CD4-positive, CD25-positive, alpha-beta regulatory T cell (primary cell): ENCODE measurements at regions not wholly inside any gene's neighbourhood (a gene's known extent, or its start where the extent isn't known, plus 50 kb on each side); places are given as distances from the start of the nearest gene placed in this dataset.
A peak's percentile ranks its signal among the peaks of the same experiment; 100 is the strongest.

Experiments used
- ATAC-seq, 2 donors: fragments of 150-1000 bp; cut with Tn5 transposase; one replicate each; pipeline ENCODE4 v1.10.0; 2021; ENCODE audit warnings: low read depth in 2 of 2, moderate number of reproducible peaks in 2 of 2, moderate library complexity in 1 of 2
- DNase-seq, 3 donors: peaks; one replicate each; pipeline versions ENCODE4 v3.0.0 to v3.0.0-alpha.2; 2012 to 2022; ENCODE audit warnings: mixed read lengths in 1 of 3
- H3K27ac ChIP-seq: one replicate; pipeline ENCODE4 v1.7.0; 2013; ENCODE audit warnings: mild to moderate bottlenecking, low read length; ENCODE audit not compliant: insufficient read depth, poor library complexity, severe bottlenecking
- H3K27me3 ChIP-seq: one replicate; pipeline ENCODE4 v1.7.0; 2013; ENCODE audit warnings: low read length; ENCODE audit not compliant: control insufficient read depth, insufficient read depth
- H3K36me3 ChIP-seq: one replicate; pipeline ENCODE4 v1.7.0; 2013; ENCODE audit warnings: mild to moderate bottlenecking, low read length, moderate library complexity; ENCODE audit not compliant: control insufficient read depth, insufficient read depth
- H3K4me1 ChIP-seq: 2 replicates; pipeline ENCODE4 v1.7.0; 2013; ENCODE audit warnings: mild to moderate bottlenecking, low read length; ENCODE audit not compliant: insufficient read depth, control insufficient read depth, poor library complexity, severe bottlenecking
- H3K4me3 ChIP-seq: one replicate; pipeline ENCODE4 v1.7.0; 2013; ENCODE audit warnings: low read depth, mild to moderate bottlenecking, low read length, moderate library complexity
- H3K9me3 ChIP-seq, 2 experiments: 1 replicate in 1 of 2; 2 replicates in 1 of 2; pipeline ENCODE4 v1.7.0; 2013; ENCODE audit warnings: low read length in 2 of 2, mild to moderate bottlenecking in 1 of 2, moderate library complexity in 1 of 2; ENCODE audit not compliant: control insufficient read depth in 2 of 2
- H3K27ac Mint-ChIP-seq, 3 donors: one replicate each; pipeline ENCODE4 v1.8.0; 2020 to 2022; ENCODE audit warnings: mild to moderate bottlenecking in 3 of 3, mixed read lengths in 3 of 3, moderate library complexity in 2 of 3
- H3K27me3 Mint-ChIP-seq: one replicate; pipeline ENCODE4 v1.8.0; 2022; ENCODE audit warnings: mild to moderate bottlenecking, mixed read lengths
- H3K36me3 Mint-ChIP-seq: one replicate; pipeline ENCODE4 v1.8.0; 2020; ENCODE audit warnings: mixed read lengths
- H3K4me1 Mint-ChIP-seq, 4 donors: one replicate each; pipeline ENCODE4 v1.8.0; 2020 to 2022; ENCODE audit warnings: mixed read lengths in 4 of 4, mild to moderate bottlenecking in 1 of 4
- H3K4me3 Mint-ChIP-seq, 4 donors: one replicate each; pipeline ENCODE4 v1.8.0; 2020 to 2022; ENCODE audit warnings: mild to moderate bottlenecking in 4 of 4, mixed read lengths in 4 of 4, moderate library complexity in 3 of 4
- H3K9me3 Mint-ChIP-seq, 7 donors: one replicate each; pipeline ENCODE4 v1.8.0; 2020 to 2022; ENCODE audit warnings: mixed read lengths in 7 of 7, mild to moderate bottlenecking in 3 of 7, moderate library complexity in 2 of 7

- H3K4me1 Mint-ChIP-seq: peaks cover 9 to 16% (median 12%) of the 10 kb centered on the region in 4 donors
- H3K4me3 Mint-ChIP-seq: no peak overlapping the region
- Histone ChIP-seq H3K9me3 (peaks cover 0 to 2% of the 10 kb centered on the region in 2 experiments), H3K36me3 (no peaks in the 10 kb centered on the region), H3K4me3 (no peak overlapping the region), H3K27ac (no peak overlapping the region), H3K4me1 (peaks cover 21% of the 10 kb centered on the region), H3K27me3 (no peaks in the 10 kb centered on the region)
- peaks cover 4% of the 10 kb centered on the region for H3K27me3 Mint-ChIP-seq
- H3K9me3 Mint-ChIP-seq: peaks cover 0 to 15% (median 5%) of the 10 kb centered on the region in 7 donors
- ATAC-seq (no peak), DNase-seq (no peak)
- H3K36me3 Mint-ChIP-seq: no peaks in the 10 kb centered on the region
- no peak overlapping the region for H3K27ac Mint-ChIP-seq
Observed at GRCh38 chr12:67558775-67559174, 89.8 kb upstream of the DYRK2 start.

- peaks cover 0 to 15% (median 5%) of the 10 kb centered on the region in 7 donors for H3K9me3 Mint-ChIP-seq
- peaks cover 7% of the 10 kb centered on the region for H3K27me3 Mint-ChIP-seq
- Histone ChIP-seq H3K36me3 (no peaks in the 10 kb centered on the region), H3K27ac (no peak overlapping the region), H3K4me1 (peaks cover 20% of the 10 kb centered on the region), H3K27me3 (no peaks in the 10 kb centered on the region), H3K9me3 (peaks cover 0 to 2% of the 10 kb centered on the region in 2 experiments), H3K4me3 (no peak overlapping the region)
- DNase-seq: no peak
- H3K36me3 Mint-ChIP-seq: no peaks in the 10 kb centered on the region
- H3K4me1 Mint-ChIP-seq: peaks cover 9 to 15% (median 12%) of the 10 kb centered on the region in 4 donors
- H3K27ac Mint-ChIP-seq: no peak overlapping the region
- no peak for ATAC-seq
- H3K4me3 Mint-ChIP-seq: no peak overlapping the region
Observed at GRCh38 chr12:67559751-67560150, 88.8 kb upstream of the DYRK2 start.

GRCh38 chr12:67562513-67563287 lies 85.8 kb upstream of the DYRK2 start:
- Mint-ChIP-seq H3K27ac (no peak overlapping the region), H3K9me3 (peaks cover 3 to 17% (median 6%) of the 10 kb centered on the region in 7 donors), H3K4me3 (no peak overlapping the region), H3K27me3 (peaks cover 13% of the 10 kb centered on the region), H3K4me1 (peaks cover 0 to 11% (median 8%) of the 10 kb centered on the region in 4 donors), H3K36me3 (no peaks in the 10 kb centered on the region)
- ATAC-seq (no peak), DNase-seq (no peak)
- no peak overlapping the region for H3K4me3 ChIP-seq
- H3K27me3 ChIP-seq: no peaks in the 10 kb centered on the region
- H3K4me1 ChIP-seq: no peaks in the 10 kb centered on the region
- H3K9me3 ChIP-seq: peaks cover 6 to 7% of the 10 kb centered on the region in 2 experiments
- H3K27ac ChIP-seq: no peak overlapping the region
- H3K36me3 ChIP-seq: no peaks in the 10 kb centered on the region

- no peak for DNase-seq
Observed at GRCh38 chr12:67568055-67568454, 80.5 kb upstream of the DYRK2 start.

GRCh38 chr12:67572492-67572891 lies 76.1 kb upstream of the DYRK2 start:
- H3K4me3 ChIP-seq: no peak overlapping the region
- Mint-ChIP-seq H3K4me1 (peaks cover 10 to 21% (median 17%) of the 10 kb centered on the region in 4 donors), H3K36me3 (no peaks in the 10 kb centered on the region), H3K9me3 (peaks cover 0 to 4% (median 0%) of the 10 kb centered on the region in 7 donors), H3K27me3 (peaks cover 10% of the 10 kb centered on the region), H3K27ac (no peak overlapping the region), H3K4me3 (no peak overlapping the region)
- peaks cover 1% of the 10 kb centered on the region for H3K4me1 ChIP-seq
- no peak overlapping the region for H3K27ac ChIP-seq
- DNase-seq (no peak), ATAC-seq (no peak)
- H3K27me3 ChIP-seq: peaks cover 3% of the 10 kb centered on the region
- no peaks in the 10 kb centered on the region for H3K36me3 ChIP-seq
- H3K9me3 ChIP-seq: no peaks in the 10 kb centered on the region

More at GRCh38 chr12:67568055-67568454, 80.5 kb upstream of the DYRK2 start:
- peaks cover 2 to 7% (median 4%) of the 10 kb centered on the region in 7 donors for H3K9me3 Mint-ChIP-seq
- Histone ChIP-seq H3K27ac (no peak overlapping the region), H3K27me3 (peaks cover 3% of the 10 kb centered on the region), H3K4me3 (no peak overlapping the region), H3K36me3 (no peaks in the 10 kb centered on the region), H3K4me1 (no peaks in the 10 kb centered on the region), H3K9me3 (peaks cover 6% of the 10 kb centered on the region in 2 experiments)
- no peak overlapping the region for H3K4me3 Mint-ChIP-seq
- no peaks in the 10 kb centered on the region for H3K36me3 Mint-ChIP-seq
- peaks cover 2 to 11% (median 7%) of the 10 kb centered on the region in 4 donors for H3K4me1 Mint-ChIP-seq
- ATAC-seq: no peak
- H3K27me3 Mint-ChIP-seq: peaks cover 23% of the 10 kb centered on the region
- H3K27ac Mint-ChIP-seq: peak overlapping the region in 1 of 3 donors; percentile 38

- Histone ChIP-seq H3K4me3 (no peak overlapping the region), H3K36me3 (no peaks in the 10 kb centered on the region), H3K27me3 (peaks cover 3% of the 10 kb centered on the region), H3K27ac (no peak overlapping the region), H3K4me1 (peaks cover 12% of the 10 kb centered on the region), H3K9me3 (no peaks in the 10 kb centered on the region)
- no peak for DNase-seq
- Mint-ChIP-seq H3K9me3 (peaks cover 0 to 5% (median 0%) of the 10 kb centered on the region in 7 donors), H3K27me3 (peaks cover 5% of the 10 kb centered on the region), H3K36me3 (no peaks in the 10 kb centered on the region), H3K27ac (no peak overlapping the region), H3K4me1 (peaks cover 17 to 32% (median 28%) of the 10 kb centered on the region in 4 donors), H3K4me3 (no peak overlapping the region)
- ATAC-seq: no peak
Observed at GRCh38 chr12:67573566-67573965, 75.0 kb upstream of the DYRK2 start.

- peak in 2 of 3 donors; percentile 60 to 65 for DNase-seq
- Mint-ChIP-seq H3K4me3 (peak overlapping the region; percentile 58 to 85 (median 78)), H3K36me3 (no peaks in the 10 kb centered on the region), H3K27me3 (peaks cover 15% of the 10 kb centered on the region), H3K27ac (peak overlapping the region; percentile 60 to 96 (median 62)), H3K9me3 (peaks cover 0 to 7% (median 2%) of the 10 kb centered on the region in 7 donors), H3K4me1 (peaks cover 30 to 63% (median 41%) of the 10 kb centered on the region in 4 donors)
- no peaks in the 10 kb centered on the region for H3K27me3 ChIP-seq
- no peaks in the 10 kb centered on the region for H3K9me3 ChIP-seq
- H3K27ac ChIP-seq: peak overlapping the region; percentile 52
- H3K4me1 ChIP-seq: peaks cover 31% of the 10 kb centered on the region
- peak; percentile 78 to 86 for ATAC-seq
- peak overlapping the region; percentile 73 for H3K4me3 ChIP-seq
- H3K36me3 ChIP-seq: no peaks in the 10 kb centered on the region
Observed at GRCh38 chr12:67578976-67579661, 69.4 kb upstream of the DYRK2 start.
